ENCODE measurements at regions not wholly inside any gene's neighbourhood (a gene's known extent, or its start where the extent isn't known, plus 50 kb on each side); places are given as distances from the start of the nearest gene placed in this dataset.
A peak's percentile ranks its signal among the peaks of the same experiment; 100 is the strongest.
"Not testable (repeated sequence)": the region's sequence is repeated elsewhere in the genome, so short reads cannot be mapped to it uniquely, and the experiment has no call there.

GRCh38 chr18:76721207-76721996 lies 101.0 kb upstream of the ZNF236 start:
- DNase-seq (ENCODE audit: low spot score) = no peak

GRCh38 chr18:76720683-76721082 lies 101.7 kb upstream of the ZNF236 start:
- no peak for DNase-seq (ENCODE audit: low spot score)

GRCh38 chr18:76715012-76715610 lies 107.2 kb upstream of the ZNF236 start:
- DNase-seq (ENCODE audit: low spot score) = no peak

GRCh38 chr18:76713432-76713831 lies 108.9 kb upstream of the ZNF236 start:
- DNase-seq (ENCODE audit: low spot score) = no peak

GRCh38 chr18:76712511-76713140 lies 109.7 kb upstream of the ZNF236 start:
- DNase-seq (ENCODE audit: low spot score) = no peak

GRCh38 chr18:76710646-76711520 lies 111.5 kb upstream of the ZNF236 start:
- DNase-seq (ENCODE audit: low spot score) = no peak

GRCh38 chr18:76709659-76710645 lies 112.4 kb upstream of the ZNF236 start:
- DNase-seq (ENCODE audit: low spot score) = peak; percentile 78

GRCh38 chr18:76708722-76709353 lies 113.5 kb upstream of the ZNF236 start:
- DNase-seq (ENCODE audit: low spot score) = no peak

GRCh38 chr18:76708071-76708721 lies 114.2 kb upstream of the ZNF236 start:
- DNase-seq (ENCODE audit: low spot score) = no peak

- no peak for DNase-seq (ENCODE audit: low spot score)
Measured at GRCh38 chr18:76707534-76707933, 114.8 kb upstream of the ZNF236 start.

- DNase-seq (ENCODE audit: low spot score) = not testable (repeated sequence)
Measured at GRCh38 chr18:76704589-76704988, 117.8 kb upstream of the ZNF236 start.

GRCh38 chr18:76699923-76700322 lies 122.4 kb upstream of the ZNF236 start:
- DNase-seq (ENCODE audit: low spot score) = peak; percentile 90

- DNase-seq (ENCODE audit: low spot score) = no peak
Measured at GRCh38 chr18:76697441-76697901, 124.9 kb upstream of the ZNF236 start.

GRCh38 chr18:76691800-76692199 lies 130.6 kb upstream of the ZNF236 start:
- no peak for DNase-seq (ENCODE audit: low spot score)

GRCh38 chr18:76689646-76690264 lies 132.6 kb upstream of the ZNF236 start:
- DNase-seq (ENCODE audit: low spot score) = no peak

- no peak for DNase-seq (ENCODE audit: low spot score)
Measured at GRCh38 chr18:76688724-76689472, 133.5 kb upstream of the ZNF236 start.

GRCh38 chr18:76687304-76687962 lies 134.9 kb upstream of the ZNF236 start:
- peak; percentile 66 for DNase-seq (ENCODE audit: low spot score)

Data from SK-N-DZ (cell line).